OCI-M1 (cell line): ENCODE measurements at regions not wholly inside any gene's neighbourhood (a gene's known extent, or its start where the extent isn't known, plus 50 kb on each side); places are given as distances from the start of the nearest gene placed in this dataset.

ENCODE experiments used
- DNase-seq: peaks from one replicate; lab custom pipeline; 2025; lab: John Stamatoyannopoulos, UW

DNA sequence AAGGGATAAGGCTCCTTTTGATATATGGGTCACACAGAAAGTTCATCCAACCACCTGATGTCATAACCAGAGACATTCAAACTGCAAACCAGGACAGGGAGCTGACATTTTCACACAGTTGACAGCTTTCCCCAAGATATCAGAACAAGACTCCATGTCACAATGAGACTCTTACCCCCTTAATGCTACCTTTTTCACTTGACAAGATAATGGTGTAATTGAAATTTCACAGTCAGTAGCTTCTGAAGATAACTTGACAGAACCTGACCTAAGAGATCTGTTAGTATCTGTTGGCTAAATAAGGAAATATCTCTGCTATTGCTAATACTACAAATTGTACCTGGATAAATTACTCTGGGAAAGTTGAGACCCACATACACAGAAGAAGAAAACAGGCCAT lies 187.3 kb downstream of the C12orf50 start:
- DNase-seq = no peak

DNA sequence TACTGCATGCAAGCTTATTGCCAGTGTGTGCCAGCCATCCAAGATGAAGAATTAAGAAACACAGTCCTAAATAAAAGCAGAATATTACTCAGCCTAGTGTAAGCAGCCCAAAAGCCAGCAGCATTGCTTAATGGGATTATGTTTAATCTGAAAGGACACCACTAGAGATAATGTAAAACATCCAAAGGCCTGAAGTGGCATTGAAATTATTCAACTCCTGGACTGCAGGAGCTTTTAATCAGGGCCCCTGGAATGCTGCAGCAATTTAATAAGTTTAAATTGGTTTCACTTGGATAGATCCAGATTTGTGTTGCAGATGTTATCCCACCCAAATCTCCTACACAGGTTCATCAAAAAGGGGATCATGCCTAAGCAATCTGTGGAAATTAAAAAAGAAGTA lies 193.0 kb downstream of the C12orf50 start:
- no peak for DNase-seq

- no peak for DNase-seq
Observed at GRCh38 chr12:87828382-87828973, 200.7 kb downstream of the C12orf50 start.

- no peak for DNase-seq
Observed at GRCh38 chr12:87827638-87828264, 201.4 kb downstream of the C12orf50 start.

- DNase-seq = no peak
Observed at GRCh38 chr12:87822923-87823322, 206.3 kb downstream of the C12orf50 start.

DNA sequence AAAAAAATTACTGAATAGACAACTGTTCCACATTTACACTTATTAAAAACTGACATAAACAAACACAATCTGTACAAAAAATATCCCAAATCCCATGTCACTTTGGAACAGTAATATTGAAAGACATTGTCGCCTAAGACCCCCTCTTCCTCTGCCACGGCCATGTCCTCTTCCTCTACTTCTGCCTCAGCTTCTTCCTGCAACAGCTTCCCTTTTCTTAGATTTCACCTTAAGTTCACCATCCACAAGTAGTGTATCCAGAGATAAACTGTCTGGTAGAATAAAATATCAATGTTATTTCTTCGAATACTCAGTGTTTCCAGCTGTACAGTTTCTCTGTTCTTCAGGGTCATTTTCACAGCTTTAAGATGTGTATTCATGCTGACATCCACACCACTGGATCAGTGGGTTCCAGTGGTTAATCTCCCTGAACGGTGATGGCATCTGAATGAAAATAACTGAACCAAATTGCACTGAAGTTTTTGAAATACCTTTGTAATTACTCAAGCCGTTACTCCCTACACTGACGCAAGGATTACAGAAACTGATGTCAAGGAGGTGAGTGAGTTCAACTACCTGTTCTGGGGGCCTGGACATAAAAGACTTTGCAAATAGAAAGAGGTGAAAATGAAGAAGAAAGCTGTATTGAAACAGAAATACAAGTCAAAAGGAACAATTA lies 208.5 kb downstream of the C12orf50 start:
- DNase-seq = no peak

GRCh38 chr12:87818441-87818840 lies 210.8 kb downstream of the C12orf50 start:
- no peak for DNase-seq

DNA sequence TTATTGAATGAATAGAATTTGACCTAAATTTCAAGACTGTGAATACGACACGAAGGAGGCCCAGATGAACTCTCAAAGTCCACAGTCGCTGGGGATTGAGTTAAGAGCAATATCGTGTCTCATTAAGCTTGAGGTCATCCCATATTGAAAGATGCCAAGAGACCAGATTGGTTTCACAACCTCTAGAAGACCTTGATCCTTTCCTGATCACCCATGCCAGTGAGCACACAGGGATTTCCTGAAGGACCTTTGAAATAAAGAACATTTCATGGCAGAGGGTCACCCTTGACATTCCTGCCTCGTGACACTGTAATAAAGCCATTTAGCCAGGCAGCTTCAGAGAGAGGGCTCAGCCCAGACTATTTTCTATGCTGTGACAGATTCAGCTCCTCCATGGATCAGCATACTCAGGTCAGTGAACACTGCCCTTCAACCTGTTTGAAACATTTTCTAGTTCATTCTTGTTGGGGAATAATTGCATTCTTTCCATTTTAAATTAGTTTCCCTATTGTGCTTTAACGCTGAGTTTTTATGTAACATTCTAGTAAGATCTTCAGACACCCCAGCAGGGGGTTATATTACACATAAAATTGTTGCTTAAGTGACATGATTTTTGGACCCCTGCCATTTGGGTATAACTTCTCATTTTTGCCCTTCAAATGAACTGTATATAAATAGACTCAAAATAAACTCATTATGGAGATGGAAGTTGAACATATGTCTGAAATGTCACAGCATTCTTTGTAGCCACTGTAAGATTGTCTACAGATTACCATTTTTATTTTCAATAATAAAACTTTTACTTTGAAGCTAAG lies 213.2 kb downstream of the C12orf50 start:
- DNase-seq = no peak

DNA sequence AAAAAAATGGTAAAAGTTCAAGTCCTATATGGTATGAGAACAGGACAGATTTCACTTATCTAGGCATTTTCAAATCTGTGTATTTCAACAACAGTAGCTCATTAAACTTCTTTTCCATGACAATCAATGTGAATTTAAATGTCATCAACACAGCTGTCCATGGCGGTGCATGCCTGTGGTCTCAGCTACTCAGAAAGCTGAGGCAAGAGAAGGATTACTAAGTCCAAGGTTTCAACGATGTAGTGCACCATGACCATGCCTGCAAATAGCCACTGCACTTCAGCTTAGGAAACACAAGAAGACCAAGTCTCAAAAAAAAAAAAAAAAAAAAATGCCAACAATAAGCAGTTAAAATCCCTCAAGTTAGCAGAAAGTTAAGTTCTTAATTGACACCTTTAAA lies 214.6 kb downstream of the C12orf50 start:
- no peak for DNase-seq

- DNase-seq = no peak
Observed at GRCh38 chr12:87813476-87814234, 215.5 kb downstream of the C12orf50 start.

DNA sequence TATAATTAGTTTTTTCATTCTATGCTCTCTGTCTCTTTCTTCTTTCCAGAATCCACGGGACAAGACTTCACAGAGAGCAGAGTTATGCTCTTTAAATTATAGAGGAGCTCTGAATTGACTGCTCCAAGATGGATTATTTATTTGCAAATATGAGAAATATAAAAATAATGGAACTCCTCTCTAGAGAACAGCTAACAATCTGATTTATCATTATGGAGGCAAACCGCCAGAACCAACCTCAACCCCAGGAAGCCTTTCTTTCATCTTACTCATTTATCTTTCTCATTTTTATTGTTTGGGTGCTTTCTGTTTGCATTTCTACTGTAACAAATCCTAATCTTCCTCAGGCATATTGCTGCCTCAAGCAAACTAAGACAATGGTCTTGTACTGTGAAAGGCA lies 216.5 kb downstream of the C12orf50 start:
- DNase-seq = no peak

DNA sequence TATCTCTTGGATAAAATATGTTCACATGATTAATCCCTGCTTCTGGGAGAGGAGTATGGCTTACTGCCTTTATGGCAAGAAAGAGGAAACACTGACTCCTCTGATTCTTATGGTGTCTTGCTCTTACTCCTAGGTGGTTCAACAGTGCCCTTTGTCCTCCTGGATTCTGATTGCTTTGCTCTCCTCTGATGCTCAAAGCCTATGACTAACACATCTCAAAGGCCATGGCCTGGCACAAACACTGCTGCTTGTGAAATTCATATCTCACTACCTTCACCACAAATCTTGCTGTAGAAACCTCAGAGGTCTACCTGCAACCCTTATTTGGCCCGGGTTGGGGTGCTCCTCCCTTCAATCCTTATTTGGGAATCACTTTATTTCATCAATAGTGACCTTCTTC lies 217.2 kb downstream of the C12orf50 start:
- DNase-seq = no peak

GRCh38 chr12:87809916-87810315 lies 219.3 kb downstream of the C12orf50 start:
- DNase-seq = no peak

DNA sequence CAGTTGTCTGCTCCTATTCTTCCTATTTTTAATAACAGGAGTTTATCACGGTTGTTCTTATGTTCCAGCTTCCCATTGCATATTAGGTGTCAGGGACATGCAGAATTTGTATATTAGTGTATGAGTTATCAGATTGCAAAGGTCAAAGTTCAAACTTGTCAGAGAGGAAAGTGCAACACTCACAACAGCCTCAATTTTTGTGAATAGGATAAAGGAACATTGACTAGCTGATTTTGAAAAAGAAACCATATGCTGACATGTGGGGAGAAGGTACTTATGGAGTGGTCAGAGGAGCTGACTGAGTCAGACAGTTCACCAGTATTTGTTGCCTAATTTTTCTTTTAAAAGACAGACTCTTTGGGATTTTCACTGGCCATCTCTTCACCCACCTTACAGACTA lies 222.1 kb downstream of the C12orf50 start:
- DNase-seq = peak; percentile 12

DNA sequence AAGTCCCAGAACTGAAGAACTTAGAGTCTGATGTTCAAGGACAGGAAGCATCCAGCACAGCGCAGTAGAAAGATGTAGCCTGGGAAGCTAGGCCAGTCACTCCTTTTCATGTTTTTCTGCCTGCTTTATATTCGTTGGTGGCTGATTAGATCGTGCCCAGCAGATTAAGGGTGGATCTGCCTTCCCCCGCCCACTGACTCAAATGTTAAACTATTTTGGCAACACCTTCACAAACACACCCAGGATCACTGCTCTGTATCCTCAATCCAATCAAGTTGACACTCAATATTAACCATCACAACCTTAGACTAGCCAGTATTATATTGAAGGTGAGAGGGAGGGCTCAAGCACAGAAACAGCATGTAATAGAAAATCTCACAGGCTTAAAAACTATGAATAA lies 222.9 kb downstream of the C12orf50 start:
- no peak for DNase-seq

GRCh38 chr12:87804386-87804785 lies 224.8 kb downstream of the C12orf50 start:
- DNase-seq = no peak

- no peak for DNase-seq
Observed at GRCh38 chr12:87802721-87803011, 226.5 kb downstream of the C12orf50 start.

- DNase-seq = peak; percentile 24
Observed at GRCh38 chr12:87801860-87802720, 227.1 kb downstream of the C12orf50 start.

- no peak for DNase-seq
Observed at GRCh38 chr12:87796961-87797516, 232.2 kb downstream of the C12orf50 start.

DNA sequence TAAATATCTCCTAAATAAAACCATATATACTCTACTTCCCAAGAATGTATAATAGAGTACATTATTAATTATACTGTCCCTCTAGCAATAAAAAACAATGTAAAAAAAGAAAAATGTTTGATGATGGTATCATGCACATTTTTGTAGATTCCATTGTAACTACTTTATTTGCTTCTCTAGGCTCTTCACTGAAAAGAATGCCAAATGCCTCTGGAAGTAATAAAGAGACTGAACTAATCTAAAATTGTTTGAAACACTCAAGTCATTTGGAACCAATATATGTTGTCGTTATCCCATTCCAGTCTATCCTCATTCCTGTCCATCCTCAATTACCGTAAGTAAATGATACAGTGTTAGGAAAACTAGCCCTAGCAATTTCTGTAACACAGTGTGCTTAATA lies 233.6 kb downstream of the C12orf50 start:
- no peak for DNase-seq

GRCh38 chr12:87794854-87795253 lies 234.3 kb downstream of the C12orf50 start:
- DNase-seq = no peak
